ENCODE measurements at regions not wholly inside any gene's neighbourhood (a gene's known extent, or its start where the extent isn't known, plus 50 kb on each side); places are given as distances from the start of the nearest gene placed in this dataset.

DNA sequence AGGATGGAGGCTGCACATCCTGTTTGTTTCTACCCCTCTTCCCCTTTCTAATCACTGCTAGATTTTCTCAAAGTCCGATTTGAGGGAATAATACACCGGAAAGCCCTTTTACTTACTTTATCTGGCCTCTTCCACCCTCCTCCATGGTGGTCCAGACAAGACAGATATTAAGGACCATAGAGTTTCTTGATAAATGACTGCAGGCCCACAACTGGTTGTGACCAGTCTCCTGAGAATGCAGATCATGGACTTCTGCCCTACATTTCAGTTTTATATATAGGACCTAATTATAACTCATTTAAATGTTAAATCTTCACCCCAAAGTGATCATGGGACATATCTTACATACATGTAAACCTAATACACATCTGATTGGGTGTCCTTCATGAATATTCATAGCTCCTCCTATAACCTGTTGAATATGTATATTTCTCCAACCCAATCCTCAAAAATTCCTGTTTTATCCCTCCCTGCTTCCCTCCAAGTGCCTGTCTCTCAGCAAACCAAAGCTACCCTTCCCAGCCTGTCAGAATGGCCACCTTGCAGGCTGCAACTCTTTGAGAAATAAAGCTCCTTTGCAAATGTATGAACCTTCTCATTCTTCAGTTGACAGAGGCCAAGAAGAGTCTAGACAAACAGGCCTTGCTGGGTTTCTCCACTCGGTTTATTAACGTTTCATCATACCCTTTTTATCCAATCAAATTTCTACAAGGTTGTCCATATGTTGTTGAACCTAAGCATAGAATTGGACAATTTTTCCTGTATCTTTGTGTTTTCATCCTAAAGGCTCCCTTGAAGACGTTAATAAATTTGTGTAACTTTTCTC, 133.1 kb downstream of the HFE start:
- TF ChIP-seq, protein P1, sequence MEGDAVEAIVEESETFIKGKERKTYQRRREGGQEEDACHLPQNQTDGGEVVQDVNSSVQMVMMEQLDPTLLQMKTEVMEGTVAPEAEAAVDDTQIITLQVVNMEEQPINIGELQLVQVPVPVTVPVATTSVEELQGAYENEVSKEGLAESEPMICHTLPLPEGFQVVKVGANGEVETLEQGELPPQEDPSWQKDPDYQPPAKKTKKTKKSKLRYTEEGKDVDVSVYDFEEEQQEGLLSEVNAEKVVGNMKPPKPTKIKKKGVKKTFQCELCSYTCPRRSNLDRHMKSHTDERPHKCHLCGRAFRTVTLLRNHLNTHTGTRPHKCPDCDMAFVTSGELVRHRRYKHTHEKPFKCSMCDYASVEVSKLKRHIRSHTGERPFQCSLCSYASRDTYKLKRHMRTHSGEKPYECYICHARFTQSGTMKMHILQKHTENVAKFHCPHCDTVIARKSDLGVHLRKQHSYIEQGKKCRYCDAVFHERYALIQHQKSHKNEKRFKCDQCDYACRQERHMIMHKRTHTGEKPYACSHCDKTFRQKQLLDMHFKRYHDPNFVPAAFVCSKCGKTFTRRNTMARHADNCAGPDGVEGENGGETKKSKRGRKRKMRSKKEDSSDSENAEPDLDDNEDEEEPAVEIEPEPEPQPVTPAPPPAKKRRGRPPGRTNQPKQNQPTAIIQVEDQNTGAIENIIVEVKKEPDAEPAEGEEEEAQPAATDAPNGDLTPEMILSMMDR (IDR thresholded peaks at IDR 0.05) = no peak
- no peak for TF ChIP-seq ZFX (IDR thresholded peaks at IDR 0.05; ENCODE audit: borderline replicate concordance)

All from 22Rv1 (cell line).